Fibroblast of the aortic adventitia (primary cell): ENCODE measurements at regions not wholly inside any gene's neighbourhood (a gene's known extent, or its start where the extent isn't known, plus 50 kb on each side); places are given as distances from the start of the nearest gene placed in this dataset.
"Not testable (repeated sequence)": the region's sequence is repeated elsewhere in the genome, so short reads cannot be mapped to it uniquely, and the experiment has no call there.

Experiments
- DNase-seq: peaks from one replicate; pipeline ENCODE4 v3.0.0-alpha.2; 2010; ENCODE audit warnings: low read depth
- H3K4me3 ChIP-seq: 2 replicates; pipeline ENCODE4 v1.5.1; 2011; ENCODE audit warnings: low read depth, mild to moderate bottlenecking, control low read depth, low read length, moderate library complexity
- TF ChIP-seq, protein P1 (sequence below): IDR thresholded peaks from 2 replicates; pipeline ENCODE4 v1.5.1; 2011; ENCODE audit warnings: mild to moderate bottlenecking, low read length, control low read depth, inconsistent platforms; ENCODE audit not compliant: insufficient read depth

DNA sequence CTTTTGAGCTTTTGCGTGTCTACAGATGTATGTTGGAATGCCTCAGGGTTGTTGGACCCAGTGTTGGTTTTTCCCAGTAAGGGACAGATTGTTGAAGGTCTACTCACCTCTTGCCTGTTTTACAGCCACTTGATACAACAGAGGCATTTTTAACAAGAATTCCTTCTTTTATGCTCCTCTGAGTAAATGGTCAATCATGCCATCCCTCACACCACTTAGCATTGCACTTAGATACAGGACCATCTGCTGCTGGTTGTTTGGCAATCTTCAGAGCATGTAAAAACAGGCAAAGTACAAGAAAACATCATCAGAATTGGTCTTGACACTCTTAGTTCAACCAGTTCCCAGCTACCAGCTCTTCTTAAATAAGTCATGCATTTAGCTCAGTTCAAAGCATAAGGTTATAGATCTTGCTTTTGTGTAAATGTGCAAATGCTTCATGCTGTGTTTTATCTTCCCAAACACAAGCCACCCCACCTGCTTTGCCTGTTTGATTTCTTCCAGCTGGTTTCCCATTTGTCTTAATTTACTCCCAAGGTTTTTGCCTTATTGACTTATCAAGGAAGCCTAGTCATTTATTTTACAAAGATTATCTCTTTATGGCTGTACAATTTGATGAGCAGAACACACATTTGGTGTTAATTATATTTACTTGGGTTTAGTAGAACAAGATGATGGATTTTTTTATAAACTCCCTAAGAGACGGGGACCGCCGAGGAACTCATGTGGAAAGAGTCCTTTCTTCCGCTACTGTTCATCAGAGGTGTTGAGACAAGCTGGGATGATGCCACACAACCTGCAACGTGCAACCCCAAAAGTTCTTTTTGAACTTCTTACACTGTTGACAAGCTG, 136.6 kb downstream of the AHR start:
- TF ChIP-seq, protein P1, sequence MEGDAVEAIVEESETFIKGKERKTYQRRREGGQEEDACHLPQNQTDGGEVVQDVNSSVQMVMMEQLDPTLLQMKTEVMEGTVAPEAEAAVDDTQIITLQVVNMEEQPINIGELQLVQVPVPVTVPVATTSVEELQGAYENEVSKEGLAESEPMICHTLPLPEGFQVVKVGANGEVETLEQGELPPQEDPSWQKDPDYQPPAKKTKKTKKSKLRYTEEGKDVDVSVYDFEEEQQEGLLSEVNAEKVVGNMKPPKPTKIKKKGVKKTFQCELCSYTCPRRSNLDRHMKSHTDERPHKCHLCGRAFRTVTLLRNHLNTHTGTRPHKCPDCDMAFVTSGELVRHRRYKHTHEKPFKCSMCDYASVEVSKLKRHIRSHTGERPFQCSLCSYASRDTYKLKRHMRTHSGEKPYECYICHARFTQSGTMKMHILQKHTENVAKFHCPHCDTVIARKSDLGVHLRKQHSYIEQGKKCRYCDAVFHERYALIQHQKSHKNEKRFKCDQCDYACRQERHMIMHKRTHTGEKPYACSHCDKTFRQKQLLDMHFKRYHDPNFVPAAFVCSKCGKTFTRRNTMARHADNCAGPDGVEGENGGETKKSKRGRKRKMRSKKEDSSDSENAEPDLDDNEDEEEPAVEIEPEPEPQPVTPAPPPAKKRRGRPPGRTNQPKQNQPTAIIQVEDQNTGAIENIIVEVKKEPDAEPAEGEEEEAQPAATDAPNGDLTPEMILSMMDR, result no peak
- H3K4me3 ChIP-seq, result no peak overlapping the region
- no peak for DNase-seq

DNA sequence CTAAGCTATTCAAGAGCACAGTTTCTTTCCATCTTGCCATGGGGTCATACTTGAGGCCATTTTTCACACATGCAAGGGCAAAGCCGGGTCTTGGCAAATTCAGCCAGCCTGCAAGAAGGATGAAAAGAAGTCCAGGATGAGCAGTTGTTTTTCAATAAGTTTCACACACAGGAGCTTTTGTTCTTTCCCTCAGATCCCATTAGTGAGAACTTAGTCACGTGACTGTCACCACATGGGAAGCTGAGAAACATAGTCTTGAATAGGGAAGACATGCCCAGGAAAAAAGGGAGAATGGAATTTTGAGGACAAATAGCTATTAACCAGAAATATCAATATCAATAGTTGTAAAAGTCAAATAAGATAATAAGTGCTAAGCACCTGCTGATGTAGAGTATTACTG, 137.7 kb downstream of the AHR start:
- TF ChIP-seq, protein P1, result no peak

DNA sequence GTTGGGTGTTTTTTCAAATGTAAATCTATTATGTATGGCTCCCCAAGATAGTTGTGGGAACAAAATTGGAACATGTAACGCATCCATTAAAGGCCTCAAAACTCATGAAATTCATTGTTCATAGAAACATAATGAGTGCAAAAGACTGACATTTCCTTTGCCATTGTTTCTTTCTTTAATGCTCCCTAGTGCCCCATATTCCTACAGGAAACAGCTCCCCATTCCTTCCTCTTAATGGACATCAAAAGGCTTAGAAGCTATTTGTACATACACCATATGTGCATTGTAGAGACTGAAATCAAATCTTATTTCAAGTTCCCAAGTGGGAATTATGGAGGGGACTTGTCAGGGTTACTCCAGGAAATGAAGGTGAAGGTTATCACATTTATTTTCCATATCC, 139.1 kb downstream of the AHR start:
- DNase-seq, result no peak
- no peak overlapping the region for H3K4me3 ChIP-seq
- TF ChIP-seq, protein P1, result no peak

More for the DNA sequence above, 137.7 kb downstream of the AHR start:
- DNase-seq, result no peak
- no peak overlapping the region for H3K4me3 ChIP-seq

DNA sequence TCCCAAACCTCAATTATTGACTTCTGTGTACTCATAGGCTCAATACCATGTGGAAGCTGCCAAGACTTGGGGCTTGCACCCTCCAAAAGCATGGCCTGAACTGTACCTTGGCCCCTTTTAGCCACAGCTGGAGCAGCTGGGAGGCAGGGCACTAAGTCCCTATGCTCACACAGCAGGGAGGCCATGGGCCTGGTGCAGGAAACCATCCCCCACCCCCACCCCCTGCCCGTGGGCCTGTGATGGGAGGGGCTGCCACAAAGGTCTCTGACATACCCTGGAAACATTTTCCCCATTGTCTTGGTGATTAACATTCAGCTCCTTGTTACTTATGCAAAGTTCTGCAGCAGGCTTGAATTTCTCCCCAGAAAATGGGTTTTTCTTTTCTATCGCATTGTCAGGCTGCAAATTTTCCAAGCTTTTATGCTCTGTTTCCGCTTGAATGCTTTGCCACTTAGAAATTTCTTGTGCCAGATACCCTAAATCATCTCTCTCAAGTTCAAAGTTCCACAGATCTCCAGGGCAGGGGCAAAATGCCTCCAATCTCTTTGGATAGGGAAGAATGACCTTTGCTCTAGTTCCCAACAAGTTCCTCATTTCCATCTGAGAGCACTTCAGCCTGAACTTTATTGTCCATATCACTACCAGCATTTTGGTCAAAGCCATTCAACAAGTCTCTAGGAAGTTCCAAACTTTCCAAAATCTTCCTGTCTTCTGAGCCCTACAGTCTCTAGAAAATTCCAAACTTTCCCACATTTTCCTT, 141.8 kb downstream of the AHR start:
- not testable (repeated sequence) for H3K4me3 ChIP-seq, DNase-seq

DNA sequence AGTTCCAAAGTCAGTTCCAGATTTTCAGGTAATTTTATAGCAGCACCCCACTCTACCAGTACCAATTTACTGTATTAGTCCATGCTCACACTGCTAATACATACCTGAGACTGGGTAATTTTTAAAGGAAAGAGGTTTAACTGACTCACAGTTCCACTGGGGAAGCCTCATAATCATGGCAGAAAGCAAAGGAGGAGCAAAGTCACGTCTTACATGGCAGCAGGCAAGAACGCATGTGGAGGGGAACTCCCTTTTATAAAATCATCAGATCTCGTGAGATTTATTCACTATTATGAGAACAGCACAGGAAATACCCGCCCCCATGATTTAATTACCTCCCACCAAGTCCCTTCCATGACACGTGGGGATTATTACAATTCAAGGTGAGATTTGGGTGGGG, 142.4 kb downstream of the AHR start:
- DNase-seq, result no peak
- TF ChIP-seq, protein P1, result no peak
- no peak overlapping the region for H3K4me3 ChIP-seq

DNA sequence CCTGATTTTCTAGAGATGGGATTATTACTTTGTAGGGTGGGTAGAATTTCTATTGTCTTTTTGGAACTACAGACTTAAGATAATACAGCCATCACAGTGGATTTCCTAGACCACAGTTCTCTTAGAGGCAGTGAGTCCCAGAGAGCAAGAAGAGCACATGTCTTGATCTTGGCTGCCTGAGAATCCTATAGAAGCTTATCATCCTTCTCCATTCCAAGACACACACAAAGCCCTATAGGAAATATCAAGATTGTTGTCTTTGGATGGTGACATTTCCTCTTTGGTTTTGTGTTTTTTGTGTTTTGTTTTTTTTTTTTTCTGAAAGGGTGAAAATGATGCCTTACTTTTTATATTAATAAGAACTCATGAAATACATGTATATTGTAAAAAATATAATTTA, 143.1 kb downstream of the AHR start:
- H3K4me3 ChIP-seq, result no peak overlapping the region
- TF ChIP-seq, protein P1, result no peak
- DNase-seq, result peak; percentile 17

DNA sequence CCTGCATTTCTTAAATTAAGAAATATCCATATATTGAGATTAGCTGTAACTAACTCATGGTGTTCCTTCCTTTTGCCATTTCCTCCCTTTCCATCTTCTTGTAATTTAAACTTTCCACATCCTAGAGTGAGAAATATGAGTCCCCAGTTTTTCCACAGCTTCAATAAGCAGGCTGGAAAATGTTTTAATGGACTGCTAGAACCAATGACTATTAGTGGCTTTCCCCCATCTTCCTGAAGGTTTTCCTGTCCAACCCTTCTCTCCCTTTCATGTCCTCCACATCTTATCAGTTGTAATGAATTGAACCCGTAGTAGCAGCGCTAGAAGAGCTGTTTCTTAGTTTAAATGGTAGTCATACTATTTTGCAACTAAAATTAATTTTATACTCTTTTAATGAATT, 145.7 kb downstream of the AHR start:
- TF ChIP-seq, protein P1, result no peak
- no peak for DNase-seq
- no peak overlapping the region for H3K4me3 ChIP-seq
